ENCODE measurements at regions not wholly inside any gene's neighbourhood (a gene's known extent, or its start where the extent isn't known, plus 50 kb on each side); places are given as distances from the start of the nearest gene placed in this dataset.

DNA sequence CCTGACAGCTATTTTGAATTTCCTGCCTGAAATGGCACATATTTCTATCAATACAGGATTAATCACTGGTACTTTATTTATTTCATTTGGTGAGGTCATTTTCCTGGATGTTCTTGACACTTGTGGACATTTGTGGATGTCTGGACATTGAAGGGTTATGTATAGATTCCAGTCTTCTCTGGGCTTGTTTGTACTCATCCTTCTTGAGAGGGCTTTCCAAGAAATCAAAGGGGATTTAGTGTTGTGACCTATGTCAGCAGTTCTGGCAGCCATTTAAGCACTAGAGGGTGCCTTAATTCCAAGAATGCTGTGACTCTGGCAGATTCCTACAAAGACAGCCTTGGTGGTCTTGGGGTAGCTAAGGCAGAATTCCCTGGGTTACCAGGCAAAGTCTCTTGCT is 259.7 kb downstream of the CSNK1G3 start:
- Histone ChIP-seq H2BK5ac (ENCODE audit: insufficient read length, low read length) (no peak overlapping the region), H4K20me1 (ENCODE audit: control insufficient read depth, insufficient read depth, insufficient read length) (no peaks in the 10 kb centered on the region), H3K18ac (ENCODE audit: insufficient read length, low read depth, low read length) (no peak overlapping the region), H3K4ac (ENCODE audit: low read depth, low read length) (no peak overlapping the region), H3K9me3 (ENCODE audit: control insufficient read depth, low read depth, low read length) (no peaks in the 10 kb centered on the region), H4K91ac (ENCODE audit: insufficient read length, low read depth, low read length) (no peak overlapping the region), H2BK120ac (ENCODE audit: low read depth, low read length, poor library complexity, severe bottlenecking) (no peak overlapping the region), H2AK5ac (ENCODE audit: insufficient read length, low read length) (no peak overlapping the region), H3T11ph (ENCODE audit: low read length) (no peak overlapping the region), H3K23ac (ENCODE audit: insufficient read length, low read depth, low read length) (no peak overlapping the region), H3K4me1 (ENCODE audit: insufficient read depth, low read length) (no peaks in the 10 kb centered on the region), H3K14ac (ENCODE audit: insufficient read depth, low read length) (no peak overlapping the region), H3K79me1 (ENCODE audit: insufficient read depth, low read depth, low read length, poor library complexity, severe bottlenecking) (no peaks in the 10 kb centered on the region), H3K56ac (ENCODE audit: insufficient read length, low read depth, low read length) (no peak overlapping the region), H3K4me2 (ENCODE audit: insufficient read depth, insufficient read length, low read length) (no peak overlapping the region), H3K27me3 (ENCODE audit: insufficient read depth, low read length) (no peaks in the 10 kb centered on the region), H3K23me2 (ENCODE audit: insufficient read length, low read depth, low read length, poor library complexity, severe bottlenecking) (no peaks in the 10 kb centered on the region), H2AFZ (ENCODE audit: low read length) (no peak overlapping the region), H2BK20ac (ENCODE audit: low read depth, low read length, poor library complexity, severe bottlenecking) (no peak overlapping the region), H3K79me2 (ENCODE audit: insufficient read depth, low read length) (no peaks in the 10 kb centered on the region), H3K27ac (ENCODE audit: insufficient read length, low read depth, low read length) (no peak overlapping the region), H2BK12ac (ENCODE audit: insufficient read length, low read depth, low read length) (no peak overlapping the region), H4K8ac (replicated peaks; ENCODE audit: insufficient read length, low read depth, low read length) (no peak overlapping the region), H2BK15ac (ENCODE audit: low read depth, low read length) (no peak overlapping the region), H4K5ac (ENCODE audit: insufficient read length, low read depth, low read length) (no peak overlapping the region), H3K9ac (ENCODE audit: extremely low read depth, insufficient read length, low read length) (no peak overlapping the region)
- Mint-ChIP-seq H3K36me3 (ENCODE audit: insufficient read depth in 1 of 3, low read depth in 3 of 3) (peaks cover 0 to 17% (median 11%) of the 10 kb centered on the region in 3 experiments), H3K4me3 (no peak overlapping the region), H3K9me3 (peaks cover 27 to 31% of the 10 kb centered on the region in 2 experiments), H3K4me1 (no peaks in the 10 kb centered on the region), H3K27me3 (ENCODE audit: low read depth) (no peaks in the 10 kb centered on the region), H3K27ac (no peak overlapping the region)
- DNase-seq: no peak
- TF ChIP-seq, protein P1, sequence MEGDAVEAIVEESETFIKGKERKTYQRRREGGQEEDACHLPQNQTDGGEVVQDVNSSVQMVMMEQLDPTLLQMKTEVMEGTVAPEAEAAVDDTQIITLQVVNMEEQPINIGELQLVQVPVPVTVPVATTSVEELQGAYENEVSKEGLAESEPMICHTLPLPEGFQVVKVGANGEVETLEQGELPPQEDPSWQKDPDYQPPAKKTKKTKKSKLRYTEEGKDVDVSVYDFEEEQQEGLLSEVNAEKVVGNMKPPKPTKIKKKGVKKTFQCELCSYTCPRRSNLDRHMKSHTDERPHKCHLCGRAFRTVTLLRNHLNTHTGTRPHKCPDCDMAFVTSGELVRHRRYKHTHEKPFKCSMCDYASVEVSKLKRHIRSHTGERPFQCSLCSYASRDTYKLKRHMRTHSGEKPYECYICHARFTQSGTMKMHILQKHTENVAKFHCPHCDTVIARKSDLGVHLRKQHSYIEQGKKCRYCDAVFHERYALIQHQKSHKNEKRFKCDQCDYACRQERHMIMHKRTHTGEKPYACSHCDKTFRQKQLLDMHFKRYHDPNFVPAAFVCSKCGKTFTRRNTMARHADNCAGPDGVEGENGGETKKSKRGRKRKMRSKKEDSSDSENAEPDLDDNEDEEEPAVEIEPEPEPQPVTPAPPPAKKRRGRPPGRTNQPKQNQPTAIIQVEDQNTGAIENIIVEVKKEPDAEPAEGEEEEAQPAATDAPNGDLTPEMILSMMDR (conservative IDR thresholded peaks at IDR 0.05): no peak
